WTC11 (cell line): ENCODE measurements at regions not wholly inside any gene's neighbourhood (a gene's known extent, or its start where the extent isn't known, plus 50 kb on each side); places are given as distances from the start of the nearest gene placed in this dataset.

Source experiments
- ATAC-seq: fragments of 200-7000 bp; cut with Tn5 transposase; 2 replicates; pipeline ENCODE4 v1.10.0; 2021; ENCODE audit warnings: mild to moderate bottlenecking, moderate library complexity
- CTCF ChIA-PET: fragments of 300-600 bp; sonication (Branson Sonifier 250); formaldehyde crosslinking; loops from one replicate; lab custom pipeline; 2021; ENCODE audit warnings: antibody characterized with exemption; lab: Charles Lee
- POLR2A ChIA-PET: fragments of 350-600 bp; sonication (Branson Sonifier 250); formaldehyde crosslinking; loops from one replicate; lab custom pipeline; 2021; ENCODE audit warnings: antibody characterized with exemption; lab: Charles Lee
- DNase-seq: peaks from one replicate; pipeline ENCODE4 v3.0.0; 2021; ENCODE audit warnings: low spot score
- H3K27ac Mint-ChIP-seq: 2 replicates; pipeline ENCODE4 v1.8.0; 2021; ENCODE audit warnings: mixed read lengths
- H3K27me3 Mint-ChIP-seq: 2 replicates; pipeline ENCODE4 v1.8.0; 2021; ENCODE audit warnings: low read depth, mild to moderate bottlenecking, moderate library complexity, mixed read lengths
- H3K36me3 Mint-ChIP-seq: 2 replicates; pipeline ENCODE4 v1.8.0; 2021; ENCODE audit warnings: mixed read lengths
- H3K4me1 Mint-ChIP-seq: 2 replicates; pipeline ENCODE4 v1.8.0; 2022; ENCODE audit warnings: mixed read lengths
- H3K4me3 Mint-ChIP-seq: 2 replicates; pipeline ENCODE4 v1.8.0; 2021; ENCODE audit warnings: mild to moderate bottlenecking, moderate library complexity, mixed read lengths
- H3K9me3 Mint-ChIP-seq: 2 replicates; pipeline ENCODE4 v1.8.0; 2021; ENCODE audit warnings: mixed read lengths
- CREB1 ChIP-seq: sonication (generic); formaldehyde crosslinking; IDR thresholded peaks from 2 replicates; pipeline ENCODE4 v1.8.0; 2023; ENCODE audit warnings: mild to moderate bottlenecking, missing genetic modification reagents
- ETV6 ChIP-seq: sonication (generic); formaldehyde crosslinking; IDR thresholded peaks from 2 replicates; pipeline ENCODE4 v1.8.1; 2022; ENCODE audit warnings: mild to moderate bottlenecking, missing genetic modification reagents
- FOXK1 ChIP-seq: sonication (generic); formaldehyde crosslinking; IDR thresholded peaks from 2 replicates; pipeline ENCODE4 v1.8.0; 2022; ENCODE audit warnings: mild to moderate bottlenecking, moderate library complexity, missing genetic modification reagents
- FOXP1 ChIP-seq: sonication (generic); formaldehyde crosslinking; IDR thresholded peaks from 2 replicates; pipeline ENCODE4 v1.8.0; 2022; ENCODE audit warnings: missing genetic modification reagents, mild to moderate bottlenecking, moderate library complexity, borderline replicate concordance
- GABPB1 ChIP-seq: sonication (generic); formaldehyde crosslinking; IDR thresholded peaks from 2 replicates; pipeline ENCODE4 v1.8.1; 2023; ENCODE audit warnings: mild to moderate bottlenecking, missing genetic modification reagents
- GRHL2 ChIP-seq: fragments of 250-450 bp; sonication (Bioruptor Pico); IDR thresholded peaks from 2 replicates; pipeline ENCODE4 v1.8.0; 2022; ENCODE audit warnings: mild to moderate bottlenecking, moderate library complexity; ENCODE audit not compliant: insufficient replicate concordance, severe bottlenecking
- HMGXB4 ChIP-seq: sonication (generic); formaldehyde crosslinking; IDR thresholded peaks from 2 replicates; pipeline ENCODE4 v1.8.1; 2023; ENCODE audit warnings: mild to moderate bottlenecking, moderate library complexity, missing genetic modification reagents
- JUN ChIP-seq: sonication (generic); formaldehyde crosslinking; IDR thresholded peaks from 2 replicates; pipeline ENCODE4 v1.8.0; 2023; ENCODE audit warnings: mild to moderate bottlenecking, missing genetic modification reagents
- KAT7 ChIP-seq: sonication (generic); formaldehyde crosslinking; IDR thresholded peaks from 2 replicates; pipeline ENCODE4 v1.8.1; 2023; ENCODE audit warnings: missing genetic modification reagents, mild to moderate bottlenecking, borderline replicate concordance
- NR1H2 ChIP-seq: sonication (generic); formaldehyde crosslinking; IDR thresholded peaks from 2 replicates; pipeline ENCODE4 v1.9.0; 2021; ENCODE audit warnings: mild to moderate bottlenecking, moderate library complexity, missing genetic modification reagents
- NR2C2 ChIP-seq: sonication (generic); formaldehyde crosslinking; IDR thresholded peaks from 2 replicates; pipeline ENCODE4 v1.8.0; 2022; ENCODE audit warnings: mild to moderate bottlenecking, missing genetic modification reagents
- RORB ChIP-seq: fragments of 250-450 bp; sonication (Bioruptor Pico); IDR thresholded peaks from 2 replicates; pipeline ENCODE4 v1.9.0; 2021; ENCODE audit warnings: mild to moderate bottlenecking
- SOX15 ChIP-seq: fragments of 250-450 bp; sonication (Bioruptor Pico); IDR thresholded peaks from 2 replicates; pipeline ENCODE4 v1.9.0; 2021; ENCODE audit warnings: mild to moderate bottlenecking
- SP1 ChIP-seq: sonication (generic); formaldehyde crosslinking; conservative IDR thresholded peaks from 2 replicates; pipeline ENCODE4 v1.8.1; 2022; ENCODE audit warnings: missing genetic modification reagents
- ZNF263 ChIP-seq: sonication (generic); formaldehyde crosslinking; IDR thresholded peaks from 2 replicates; pipeline ENCODE4 v1.8.1; 2022; ENCODE audit warnings: low read depth, mild to moderate bottlenecking, moderate library complexity, missing genetic modification reagents
- ZNF281 ChIP-seq: sonication (generic); formaldehyde crosslinking; IDR thresholded peaks from 2 replicates; pipeline ENCODE4 v1.8.0; 2023; ENCODE audit warnings: mild to moderate bottlenecking, missing genetic modification reagents
- ZNF416 ChIP-seq: fragments of 250-450 bp; sonication (Bioruptor Pico); IDR thresholded peaks from 2 replicates; pipeline ENCODE4 v1.9.0; 2021; ENCODE audit warnings: mild to moderate bottlenecking, inconsistent platforms
- ZNF671 ChIP-seq: fragments of 250-450 bp; sonication (Bioruptor Pico); IDR thresholded peaks from 2 replicates; pipeline ENCODE4 v1.8.0; 2021; ENCODE audit warnings: mild to moderate bottlenecking
- TF ChIP-seq, protein P1 (sequence below): fragments of 250-450 bp; sonication (Bioruptor Pico); conservative IDR thresholded peaks from 2 replicates; pipeline ENCODE4 v1.9.0; 2021; ENCODE audit warnings: mild to moderate bottlenecking
- TF ChIP-seq, protein P2 (sequence below): sonication (generic); formaldehyde crosslinking; IDR thresholded peaks from 2 replicates; pipeline ENCODE4 v1.8.0; 2022; ENCODE audit warnings: mild to moderate bottlenecking, missing genetic modification reagents
- TF ChIP-seq, protein P3 (sequence below): sonication (generic); formaldehyde crosslinking; IDR thresholded peaks from 2 replicates; pipeline ENCODE4 v1.8.1; 2023; ENCODE audit warnings: mild to moderate bottlenecking, missing genetic modification reagents
- TF ChIP-seq, protein P4 (sequence below): sonication (generic); formaldehyde crosslinking; IDR thresholded peaks from 2 replicates; pipeline ENCODE4 v1.8.1; 2022; ENCODE audit warnings: mild to moderate bottlenecking, moderate library complexity, missing genetic modification reagents

GRCh38 chr5:17364987-17365810, 132.8 kb upstream of the TAF11L2 start:
- no peak for DNase-seq
- ChIA-PET POLR2A (no interaction called here), CTCF (no interaction called here)
- Mint-ChIP-seq H3K27me3 (peaks cover 4% of the 10 kb centered on the region), H3K4me3 (no peak overlapping the region), H3K36me3 (no peaks in the 10 kb centered on the region), H3K9me3 (peaks cover 7% of the 10 kb centered on the region), H3K4me1 (peaks cover 20% of the 10 kb centered on the region), H3K27ac (no peak overlapping the region)
- ATAC-seq = no peak
- no peak for TF ChIP-seq GABPB1
- TF ChIP-seq FOXP1 (CRISPR knock-in tag) = no peak
- no peak for TF ChIP-seq RORB
- no peak for TF ChIP-seq ZNF263 (CRISPR knock-in tag)
- no peak for TF ChIP-seq SP1 (CRISPR knock-in tag)
- no peak for TF ChIP-seq HMGXB4 (CRISPR knock-in tag)
- no peak for TF ChIP-seq GRHL2 (CRISPR knock-in tag)
- TF ChIP-seq, protein P1, sequence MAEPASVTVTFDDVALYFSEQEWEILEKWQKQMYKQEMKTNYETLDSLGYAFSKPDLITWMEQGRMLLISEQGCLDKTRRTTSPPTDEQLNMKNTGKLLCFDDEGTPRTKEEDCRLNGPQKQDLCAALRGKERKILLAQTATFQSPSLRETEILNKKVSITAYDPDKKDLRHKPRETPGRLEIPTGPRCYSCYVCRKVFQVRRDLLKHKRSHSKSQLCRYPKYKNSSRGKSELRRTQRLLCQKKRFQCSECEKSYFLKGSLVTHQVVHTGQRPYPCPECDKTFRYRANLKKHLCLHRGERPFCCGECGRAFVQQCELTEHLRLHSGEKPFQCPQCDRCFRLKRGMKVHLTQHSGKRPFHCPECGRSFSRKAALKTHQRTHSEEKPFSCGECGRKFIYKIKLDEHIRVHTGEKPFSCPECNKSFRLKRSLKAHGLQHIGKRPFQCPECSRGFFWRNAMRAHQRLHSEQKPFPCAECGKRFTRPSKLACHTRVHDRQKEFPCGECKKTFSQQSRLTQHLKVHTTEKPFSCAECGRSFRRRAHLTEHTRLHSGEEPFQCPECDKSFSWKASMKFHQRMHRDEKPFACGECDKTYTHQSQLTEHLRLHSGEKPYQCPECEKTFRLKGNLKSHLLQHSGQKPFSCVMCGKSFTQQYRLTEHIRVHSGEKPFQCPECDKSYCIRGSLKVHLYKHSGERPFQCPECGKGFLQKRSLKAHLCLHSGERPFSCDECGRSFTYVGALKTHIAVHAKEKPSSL (CRISPR knock-in tag) = no peak
- TF ChIP-seq, protein P2, sequence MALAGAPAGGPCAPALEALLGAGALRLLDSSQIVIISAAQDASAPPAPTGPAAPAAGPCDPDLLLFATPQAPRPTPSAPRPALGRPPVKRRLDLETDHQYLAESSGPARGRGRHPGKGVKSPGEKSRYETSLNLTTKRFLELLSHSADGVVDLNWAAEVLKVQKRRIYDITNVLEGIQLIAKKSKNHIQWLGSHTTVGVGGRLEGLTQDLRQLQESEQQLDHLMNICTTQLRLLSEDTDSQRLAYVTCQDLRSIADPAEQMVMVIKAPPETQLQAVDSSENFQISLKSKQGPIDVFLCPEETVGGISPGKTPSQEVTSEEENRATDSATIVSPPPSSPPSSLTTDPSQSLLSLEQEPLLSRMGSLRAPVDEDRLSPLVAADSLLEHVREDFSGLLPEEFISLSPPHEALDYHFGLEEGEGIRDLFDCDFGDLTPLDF = no peak
- no peak for TF ChIP-seq ETV6 (CRISPR knock-in tag)
- TF ChIP-seq ZNF671 (CRISPR knock-in tag) = no peak
- TF ChIP-seq ZNF416 (CRISPR knock-in tag) = no peak

- peaks cover 20% of the 10 kb centered on the region for H3K4me1 Mint-ChIP-seq
- H3K27ac Mint-ChIP-seq = no peak overlapping the region
- DNase-seq (no peak), ATAC-seq (no peak)
- ChIA-PET CTCF (no interaction called here), POLR2A (no interaction called here)
- no peaks in the 10 kb centered on the region for H3K36me3 Mint-ChIP-seq
- peaks cover 4% of the 10 kb centered on the region for H3K27me3 Mint-ChIP-seq
- no peak overlapping the region for H3K4me3 Mint-ChIP-seq
- H3K9me3 Mint-ChIP-seq = peaks cover 7% of the 10 kb centered on the region
- TF ChIP-seq NR1H2 (CRISPR knock-in tag) = no peak
- TF ChIP-seq CREB1 = no peak
- no peak for TF ChIP-seq KAT7 (CRISPR knock-in tag)
- TF ChIP-seq NR2C2 (CRISPR knock-in tag) = no peak
- no peak for TF ChIP-seq SOX15
- TF ChIP-seq FOXK1 (CRISPR knock-in tag) = no peak
- TF ChIP-seq ZNF281 (CRISPR knock-in tag) = no peak
- no peak for TF ChIP-seq JUN (CRISPR knock-in tag)
- TF ChIP-seq, protein P3, sequence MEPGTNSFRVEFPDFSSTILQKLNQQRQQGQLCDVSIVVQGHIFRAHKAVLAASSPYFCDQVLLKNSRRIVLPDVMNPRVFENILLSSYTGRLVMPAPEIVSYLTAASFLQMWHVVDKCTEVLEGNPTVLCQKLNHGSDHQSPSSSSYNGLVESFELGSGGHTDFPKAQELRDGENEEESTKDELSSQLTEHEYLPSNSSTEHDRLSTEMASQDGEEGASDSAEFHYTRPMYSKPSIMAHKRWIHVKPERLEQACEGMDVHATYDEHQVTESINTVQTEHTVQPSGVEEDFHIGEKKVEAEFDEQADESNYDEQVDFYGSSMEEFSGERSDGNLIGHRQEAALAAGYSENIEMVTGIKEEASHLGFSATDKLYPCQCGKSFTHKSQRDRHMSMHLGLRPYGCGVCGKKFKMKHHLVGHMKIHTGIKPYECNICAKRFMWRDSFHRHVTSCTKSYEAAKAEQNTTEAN (CRISPR knock-in tag) = no peak
- TF ChIP-seq, protein P4, sequence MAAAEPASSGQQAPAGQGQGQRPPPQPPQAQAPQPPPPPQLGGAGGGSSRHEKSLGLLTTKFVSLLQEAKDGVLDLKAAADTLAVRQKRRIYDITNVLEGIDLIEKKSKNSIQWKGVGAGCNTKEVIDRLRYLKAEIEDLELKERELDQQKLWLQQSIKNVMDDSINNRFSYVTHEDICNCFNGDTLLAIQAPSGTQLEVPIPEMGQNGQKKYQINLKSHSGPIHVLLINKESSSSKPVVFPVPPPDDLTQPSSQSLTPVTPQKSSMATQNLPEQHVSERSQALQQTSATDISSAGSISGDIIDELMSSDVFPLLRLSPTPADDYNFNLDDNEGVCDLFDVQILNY (CRISPR knock-in tag) = no peak
Measured at GRCh38 chr5:17365811-17366138, 132.3 kb upstream of the TAF11L2 start.
